ENCODE measurements at regions not wholly inside any gene's neighbourhood (a gene's known extent, or its start where the extent isn't known, plus 50 kb on each side); places are given as distances from the start of the nearest gene placed in this dataset.

DNA sequence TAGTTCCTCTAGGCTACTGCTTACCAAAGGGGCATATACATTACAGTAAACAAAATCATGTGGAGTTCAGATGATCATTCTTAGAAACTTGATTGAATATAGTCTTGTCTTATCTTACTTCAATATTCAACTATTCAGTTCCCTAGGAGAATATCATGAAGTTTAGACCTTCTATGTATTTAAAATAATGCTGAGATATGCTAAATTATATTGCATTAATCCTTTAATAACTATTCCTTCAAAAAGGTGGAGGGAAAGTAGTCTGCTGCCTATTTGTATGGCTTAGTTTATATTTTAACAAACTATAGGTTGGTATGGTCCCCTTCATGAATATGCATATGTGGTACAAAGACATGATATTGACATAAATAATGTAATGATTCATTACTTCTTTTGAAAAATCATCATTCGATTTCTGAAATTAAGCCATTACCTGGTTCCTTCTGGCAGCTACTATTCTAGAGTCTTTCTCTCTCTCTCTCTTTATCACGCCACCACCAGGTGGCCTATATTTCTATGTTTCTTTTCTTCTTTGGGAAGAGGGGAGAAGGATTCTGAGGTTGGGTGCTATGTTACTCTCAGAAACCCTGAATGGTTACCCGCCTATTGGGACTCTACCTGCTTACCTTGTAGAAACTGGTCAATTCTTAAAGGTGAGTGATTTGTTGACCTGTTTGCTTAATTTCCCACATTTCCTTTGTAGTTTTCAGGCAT lies 855.8 kb downstream of the HACE1 start:
- H3K27ac ChIP-seq (ENCODE audit: extremely low read depth, low read depth, low read length), result no peak overlapping the region
- ATAC-seq (no peak), DNase-seq (ENCODE audit: extremely low read depth in 1 of 4, low spot score in 3 of 4) (peak in 1 of 4 experiments; percentile 0), FAIRE-seq (no peak)
- ChIA-PET CTCF (ENCODE audit: low intra/inter-chr PET ratio) (no interaction called here), POLR2A (no interaction called here)
- TF ChIP-seq MAFG (tag; conservative IDR thresholded peaks at IDR 0.05) (0 out of 2 replicates have a peak, but pooled peaks have one; percentile 28), MAFK (IDR thresholded peaks at IDR 0.05; ENCODE audit: low read length) (peak; percentile 35; the same call in 1 of the 2 replicates), MTA3 (IDR thresholded peaks at IDR 0.05; ENCODE audit: borderline replicate concordance) (no peak), TAL1 (IDR thresholded peaks at IDR 0.05) (no peak), PCBP2 (IDR thresholded peaks at IDR 0.05; ENCODE audit: low read depth, low read length, poor library complexity, severe bottlenecking) (no peak), ZNF316 (IDR thresholded peaks at IDR 0.05) (peak; percentile 56; the same call in 1 of the 2 replicates)
- TF ChIP-seq, protein P1, sequence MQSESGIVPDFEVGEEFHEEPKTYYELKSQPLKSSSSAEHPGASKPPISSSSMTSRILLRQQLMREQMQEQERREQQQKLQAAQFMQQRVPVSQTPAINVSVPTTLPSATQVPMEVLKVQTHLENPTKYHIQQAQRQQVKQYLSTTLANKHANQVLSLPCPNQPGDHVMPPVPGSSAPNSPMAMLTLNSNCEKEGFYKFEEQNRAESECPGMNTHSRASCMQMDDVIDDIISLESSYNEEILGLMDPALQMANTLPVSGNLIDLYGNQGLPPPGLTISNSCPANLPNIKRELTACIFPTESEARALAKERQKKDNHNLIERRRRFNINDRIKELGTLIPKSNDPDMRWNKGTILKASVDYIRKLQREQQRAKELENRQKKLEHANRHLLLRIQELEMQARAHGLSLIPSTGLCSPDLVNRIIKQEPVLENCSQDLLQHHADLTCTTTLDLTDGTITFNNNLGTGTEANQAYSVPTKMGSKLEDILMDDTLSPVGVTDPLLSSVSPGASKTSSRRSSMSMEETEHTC (IDR thresholded peaks at IDR 0.05), result no peak
- TF ChIP-seq, protein P2, sequence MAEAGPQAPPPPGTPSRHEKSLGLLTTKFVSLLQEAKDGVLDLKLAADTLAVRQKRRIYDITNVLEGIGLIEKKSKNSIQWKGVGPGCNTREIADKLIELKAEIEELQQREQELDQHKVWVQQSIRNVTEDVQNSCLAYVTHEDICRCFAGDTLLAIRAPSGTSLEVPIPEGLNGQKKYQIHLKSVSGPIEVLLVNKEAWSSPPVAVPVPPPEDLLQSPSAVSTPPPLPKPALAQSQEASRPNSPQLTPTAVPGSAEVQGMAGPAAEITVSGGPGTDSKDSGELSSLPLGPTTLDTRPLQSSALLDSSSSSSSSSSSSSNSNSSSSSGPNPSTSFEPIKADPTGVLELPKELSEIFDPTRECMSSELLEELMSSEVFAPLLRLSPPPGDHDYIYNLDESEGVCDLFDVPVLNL (CRISPR knock-in tag; IDR thresholded peaks at IDR 0.05; ENCODE audit: low read depth), result no peak
- TF ChIP-seq, protein P3, sequence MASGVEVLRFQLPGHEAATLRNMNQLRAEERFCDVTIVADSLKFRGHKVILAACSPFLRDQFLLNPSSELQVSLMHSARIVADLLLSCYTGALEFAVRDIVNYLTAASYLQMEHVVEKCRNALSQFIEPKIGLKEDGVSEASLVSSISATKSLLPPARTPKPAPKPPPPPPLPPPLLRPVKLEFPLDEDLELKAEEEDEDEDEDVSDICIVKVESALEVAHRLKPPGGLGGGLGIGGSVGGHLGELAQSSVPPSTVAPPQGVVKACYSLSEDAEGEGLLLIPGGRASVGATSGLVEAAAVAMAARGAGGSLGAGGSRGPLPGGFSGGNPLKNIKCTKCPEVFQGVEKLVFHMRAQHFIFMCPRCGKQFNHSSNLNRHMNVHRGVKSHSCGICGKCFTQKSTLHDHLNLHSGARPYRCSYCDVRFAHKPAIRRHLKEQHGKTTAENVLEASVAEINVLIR (CRISPR knock-in tag; IDR thresholded peaks at IDR 0.05), result no peak
- intact Hi-C loops (cut with micrococcal nuclease), result no loop called here
- H2AFZ ChIP-seq (ENCODE audit: low read depth, low read length), result no peak overlapping the region
- no peak overlapping the region for H3K4me3 ChIP-seq
- no peaks in the 10 kb centered on the region for H4K20me1 ChIP-seq (replicated peaks; ENCODE audit: control insufficient read depth, insufficient read depth, low read length)
- H3K9me1 ChIP-seq (ENCODE audit: control insufficient read depth, insufficient read depth, low read length), result no peaks in the 10 kb centered on the region
- no peaks in the 10 kb centered on the region for H3K9me3 ChIP-seq (replicated peaks; ENCODE audit: control insufficient read depth, insufficient read depth, low read depth, low read length)
- H3K27me3 ChIP-seq (ENCODE audit: control insufficient read depth in 2 of 2, insufficient read depth in 2 of 2, low read length in 2 of 2), result no peaks in the 10 kb centered on the region
- BruUV-seq (replicated peaks), result no TSS peak
- in situ Hi-C loops (cut with MboI), result no loop called here
- 0% methylated on average over 2 of the region's 3 CpGs for WGBS (ENCODE audit: insufficient coverage, low coverage, missing lambda C conversion rate)
- no peak overlapping the region for H3K9ac ChIP-seq (ENCODE audit: insufficient read depth in 1 of 2, low read depth in 2 of 2, low read length in 2 of 2)
- H3K36me3 ChIP-seq (ENCODE audit: control insufficient read depth, insufficient read depth, low read length), result no peaks in the 10 kb centered on the region
- H3K4me1 ChIP-seq (replicated peaks in 1 of 2; ENCODE audit: control insufficient read depth in 2 of 2, insufficient read depth in 2 of 2, low read length in 2 of 2), result no peaks in the 10 kb centered on the region
- H3K79me2 ChIP-seq (ENCODE audit: control insufficient read depth, insufficient read depth, low read length), result no peaks in the 10 kb centered on the region
- H3K4me2 ChIP-seq (ENCODE audit: insufficient read depth, low read length), result no peak overlapping the region
